OCI-LY1 (cell line): ENCODE measurements at regions not wholly inside any gene's neighbourhood (a gene's known extent, or its start where the extent isn't known, plus 50 kb on each side); places are given as distances from the start of the nearest gene placed in this dataset.

Experiments
- H2AFZ ChIP-seq: fragments of 200-600 bp; sonication (generic), shearing (Covaris generic); 2 replicates; pipeline ENCODE4 v1.6.0; 2014; ENCODE audit warnings: antibody characterized with exemption, mild to moderate bottlenecking, low read length
- H3F3A ChIP-seq: fragments of 200-600 bp; sonication (generic), shearing (Covaris generic); 2 replicates; pipeline ENCODE4 v1.6.0; 2014; ENCODE audit warnings: mild to moderate bottlenecking, antibody characterized with exemption, low read length, moderate library complexity; ENCODE audit not compliant: insufficient read depth
- H3K27ac ChIP-seq: fragments of 200-600 bp; sonication (generic); 2 replicates; pipeline ENCODE4 v1.5.1; 2014; ENCODE audit warnings: low read length, mixed run types, mild to moderate bottlenecking, low read depth; ENCODE audit not compliant: poor library complexity, severe bottlenecking
- H3K27me3 ChIP-seq: fragments of 200-600 bp; sonication (generic); 2 replicates; pipeline ENCODE4 v1.6.0; 2014; ENCODE audit warnings: antibody characterized with exemption, mild to moderate bottlenecking, low read length, moderate library complexity; ENCODE audit not compliant: insufficient read depth
- H3K36me3 ChIP-seq: fragments of 200-600 bp; sonication (generic); 2 replicates; pipeline ENCODE4 v1.6.1; 2014; ENCODE audit warnings: mild to moderate bottlenecking, antibody characterized with exemption, low read length, moderate library complexity, mixed read lengths; ENCODE audit not compliant: insufficient read depth
- H3K4me1 ChIP-seq: fragments of 200-600 bp; sonication (generic); 2 replicates; pipeline ENCODE4 v1.5.1; 2014; ENCODE audit warnings: mild to moderate bottlenecking, low read length, moderate library complexity; ENCODE audit not compliant: insufficient read depth, severe bottlenecking
- H3K4me2 ChIP-seq: fragments of 200-600 bp; sonication (generic), shearing (Covaris generic); 2 replicates; pipeline ENCODE4 v1.6.1; 2014; ENCODE audit warnings: low read length
- H3K4me3 ChIP-seq: fragments of 200-600 bp; sonication (generic); 2 replicates; pipeline ENCODE4 v1.5.1; 2014; ENCODE audit warnings: low read length, low read depth, mild to moderate bottlenecking, mixed read lengths; ENCODE audit not compliant: poor library complexity, severe bottlenecking
- H3K79me2 ChIP-seq: fragments of 200-600 bp; shearing (Covaris generic); 2 replicates; pipeline ENCODE4 v1.6.1; 2016; ENCODE audit warnings: mixed run types, low read length, mixed read lengths; ENCODE audit not compliant: insufficient read depth
- H3K9ac ChIP-seq: fragments of 200-600 bp; sonication (generic), shearing (Covaris generic); 2 replicates; pipeline ENCODE4 v1.6.1; 2014; ENCODE audit warnings: mild to moderate bottlenecking, low read length, mixed read lengths
- H3K9me2 ChIP-seq: fragments of 200-600 bp; sonication (generic), shearing (Covaris generic); 2 replicates; pipeline ENCODE4 v1.6.1; 2014; ENCODE audit warnings: low read depth, mild to moderate bottlenecking, low read length, mixed read lengths
- H3K9me3 ChIP-seq: fragments of 200-600 bp; shearing (Covaris generic); 2 replicates; pipeline ENCODE4 v1.6.1; 2014; ENCODE audit warnings: low read length, mixed read lengths
- H4K20me1 ChIP-seq: fragments of 200-600 bp; sonication (generic), shearing (Covaris generic); 2 replicates; pipeline ENCODE4 v1.6.0; 2016; ENCODE audit warnings: mild to moderate bottlenecking, low read length; ENCODE audit not compliant: insufficient read depth
- CTCF ChIP-seq: fragments of 200-600 bp; sonication (generic), shearing (Covaris generic); IDR thresholded peaks from 2 replicates; pipeline ENCODE4 v1.5.1; 2017; ENCODE audit warnings: mild to moderate bottlenecking, antibody characterized with exemption, low read length, moderate library complexity, mixed read lengths
- EZH2 ChIP-seq: fragments of 200-600 bp; sonication (generic), shearing (Covaris generic); IDR thresholded peaks from 2 replicates; pipeline ENCODE4 v1.8.0; 2017; ENCODE audit warnings: borderline replicate concordance, mixed run types, mild to moderate bottlenecking, antibody characterized with exemption, low read length, moderate library complexity, mixed read lengths

GRCh38 chr13:111017755-111018459, 97.2 kb upstream of the ARHGEF7 start:
- Histone ChIP-seq H3K4me2 (no peak overlapping the region), H3K9ac (no peak overlapping the region), H3K9me3 (peaks cover 9% of the 10 kb centered on the region; the same call in 1 of the 2 replicates), H3K27me3 (no peaks in the 10 kb centered on the region; the same call in 1 of the 2 replicates), H3K9me2 (no peaks in the 10 kb centered on the region), H2AFZ (no peak overlapping the region), H3K4me3 (no peak overlapping the region), H3K27ac (no peak overlapping the region), H3K36me3 (no peaks in the 10 kb centered on the region), H3K4me1 (no peaks in the 10 kb centered on the region), H4K20me1 (no peaks in the 10 kb centered on the region), H3K79me2 (no peaks in the 10 kb centered on the region), H3F3A (no peaks in the 10 kb centered on the region)
- no peak for TF ChIP-seq EZH2
- no peak for TF ChIP-seq CTCF

- H3K9me3 ChIP-seq, result no peaks in the 10 kb centered on the region
- H3K36me3 ChIP-seq, result no peaks in the 10 kb centered on the region
- no peaks in the 10 kb centered on the region for H3K79me2 ChIP-seq
- no peak for TF ChIP-seq CTCF
- no peak for TF ChIP-seq EZH2
- H3K4me3 ChIP-seq, result no peak overlapping the region
- no peaks in the 10 kb centered on the region for H3K9me2 ChIP-seq
- no peaks in the 10 kb centered on the region for H4K20me1 ChIP-seq
- no peak overlapping the region for H3K9ac ChIP-seq
- no peaks in the 10 kb centered on the region for H3F3A ChIP-seq
- no peaks in the 10 kb centered on the region for H3K4me1 ChIP-seq
- H2AFZ ChIP-seq, result no peak overlapping the region
- H3K4me2 ChIP-seq, result no peak overlapping the region
- H3K27ac ChIP-seq, result no peak overlapping the region
- H3K27me3 ChIP-seq, result no peaks in the 10 kb centered on the region; the same call in 1 of the 2 replicates
Measured at GRCh38 chr13:111013196-111013595, 98.3 kb upstream of the ANKRD10 start.

GRCh38 chr13:111011899-111012298, 97.0 kb upstream of the ANKRD10 start:
- H4K20me1 ChIP-seq, result no peaks in the 10 kb centered on the region
- H3K27ac ChIP-seq, result no peak overlapping the region
- H3K9me2 ChIP-seq, result no peaks in the 10 kb centered on the region
- H3K9me3 ChIP-seq, result no peaks in the 10 kb centered on the region
- no peaks in the 10 kb centered on the region for H3F3A ChIP-seq
- H3K79me2 ChIP-seq, result no peaks in the 10 kb centered on the region
- H3K27me3 ChIP-seq, result no peaks in the 10 kb centered on the region; the same call in 1 of the 2 replicates
- TF ChIP-seq CTCF, result no peak
- no peak for TF ChIP-seq EZH2
- no peaks in the 10 kb centered on the region for H3K4me1 ChIP-seq
- H3K4me3 ChIP-seq, result no peak overlapping the region
- no peak overlapping the region for H3K9ac ChIP-seq
- no peak overlapping the region for H2AFZ ChIP-seq
- H3K4me2 ChIP-seq, result no peak overlapping the region
- no peaks in the 10 kb centered on the region for H3K36me3 ChIP-seq
